CD8-positive, alpha-beta memory T cell (primary cell): ENCODE measurements at regions not wholly inside any gene's neighbourhood (a gene's known extent, or its start where the extent isn't known, plus 50 kb on each side); places are given as distances from the start of the nearest gene placed in this dataset.

Experiments used
- CTCF ChIA-PET: fragments of 350-600 bp; sonication (Branson Sonifier 250); formaldehyde crosslinking; loops from one replicate; lab custom pipeline; 2021; ENCODE audit warnings: antibody characterized with exemption; lab: Charles Lee
- POLR2A ChIA-PET: fragments of 350-600 bp; sonication (Branson Sonifier 250); formaldehyde crosslinking; loops from one replicate; lab custom pipeline; 2021; ENCODE audit warnings: antibody characterized with exemption; lab: Charles Lee
- DNase-seq, 5 donors: peaks; one replicate each; pipeline versions ENCODE4 v3.0.0 to v3.0.0-alpha.2; 2020 to 2022; ENCODE audit warnings: mixed read lengths in 1 of 5
- H3K27ac ChIP-seq: one replicate; pipeline ENCODE4 v1.7.0; 2013; ENCODE audit warnings: low read depth, mild to moderate bottlenecking, low read length, moderate library complexity
- H3K27me3 ChIP-seq: 2 replicates; pipeline ENCODE4 v1.7.0; 2013; ENCODE audit warnings: low read length, mild to moderate bottlenecking; ENCODE audit not compliant: insufficient read depth, poor library complexity, severe bottlenecking
- H3K36me3 ChIP-seq: 2 replicates; pipeline ENCODE4 v1.7.0; 2013; ENCODE audit warnings: mild to moderate bottlenecking, low read length, moderate library complexity; ENCODE audit not compliant: insufficient read depth
- H3K4me1 ChIP-seq: 2 replicates; pipeline ENCODE4 v1.7.0; 2013; ENCODE audit warnings: mild to moderate bottlenecking, low read length, moderate library complexity; ENCODE audit not compliant: insufficient read depth
- H3K4me3 ChIP-seq: 2 replicates; pipeline ENCODE4 v1.7.0; 2013; ENCODE audit warnings: mild to moderate bottlenecking, low read length
- H3K9me3 ChIP-seq: 2 replicates; pipeline ENCODE4 v1.7.0; 2013; ENCODE audit warnings: mild to moderate bottlenecking, low read length
- H3K27ac Mint-ChIP-seq, 8 donors: one replicate each; pipeline ENCODE4 v1.8.0; 2020 to 2021; ENCODE audit warnings: mixed read lengths in 8 of 8, mild to moderate bottlenecking in 6 of 8, inconsistent platforms in 3 of 8, moderate library complexity in 3 of 8
- H3K27me3 Mint-ChIP-seq, 2 donors: one replicate each; pipeline ENCODE4 v1.8.0; 2020 to 2021; ENCODE audit warnings: mixed read lengths in 2 of 2, mild to moderate bottlenecking in 1 of 2, moderate library complexity in 1 of 2
- H3K36me3 Mint-ChIP-seq, 3 donors: one replicate each; pipeline ENCODE4 v1.8.0; 2020 to 2021; ENCODE audit warnings: mixed read lengths in 3 of 3, inconsistent platforms in 1 of 3, mild to moderate bottlenecking in 1 of 3
- H3K4me1 Mint-ChIP-seq, 3 donors: one replicate each; pipeline ENCODE4 v1.8.0; 2020 to 2021; ENCODE audit warnings: mixed read lengths in 3 of 3, inconsistent platforms in 1 of 3, mild to moderate bottlenecking in 1 of 3
- H3K4me3 Mint-ChIP-seq, 7 donors: one replicate each; pipeline ENCODE4 v1.8.0; 2020 to 2021; ENCODE audit warnings: mixed read lengths in 7 of 7, mild to moderate bottlenecking in 6 of 7, moderate library complexity in 4 of 7, inconsistent platforms in 2 of 7
- H3K9me3 Mint-ChIP-seq, 5 donors: one replicate each; pipeline ENCODE4 v1.8.0; 2020 to 2022; ENCODE audit warnings: mixed read lengths in 5 of 5, mild to moderate bottlenecking in 3 of 5, moderate library complexity in 2 of 5, inconsistent platforms in 1 of 5

DNA sequence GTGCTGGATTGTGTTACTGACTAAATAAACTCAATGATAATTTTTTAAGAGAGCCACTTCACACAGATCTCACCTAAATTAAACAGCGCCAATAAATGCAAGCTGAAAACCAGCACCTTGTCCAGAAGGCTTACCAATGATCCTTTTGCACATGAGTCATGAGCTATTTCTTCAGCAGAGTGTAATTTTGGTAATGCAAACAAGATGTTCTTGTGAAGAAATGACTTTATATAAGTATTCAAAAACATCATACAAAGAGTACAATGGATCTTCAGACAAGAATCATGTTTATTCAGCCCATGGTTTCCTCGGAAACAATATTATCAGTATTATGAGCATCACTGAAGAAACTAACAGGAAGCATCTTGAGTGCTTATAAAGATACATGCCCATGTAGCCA is 263.8 kb upstream of the UBE2E2 start:
- Mint-ChIP-seq H3K27me3 (no peaks in the 10 kb centered on the region), H3K36me3 (no peaks in the 10 kb centered on the region), H3K9me3 (peaks cover 0 to 11% (median 1%) of the 10 kb centered on the region in 5 donors), H3K27ac (no peak overlapping the region), H3K4me1 (no peaks in the 10 kb centered on the region), H3K4me3 (no peak overlapping the region)
- ChIA-PET CTCF (no interaction called here), POLR2A (no interaction called here)
- H3K9me3 ChIP-seq = no peaks in the 10 kb centered on the region
- H3K27ac ChIP-seq = no peak overlapping the region
- H3K27me3 ChIP-seq = no peaks in the 10 kb centered on the region
- no peak for DNase-seq
- no peaks in the 10 kb centered on the region for H3K4me1 ChIP-seq
- no peaks in the 10 kb centered on the region for H3K36me3 ChIP-seq
- no peak overlapping the region for H3K4me3 ChIP-seq

DNA sequence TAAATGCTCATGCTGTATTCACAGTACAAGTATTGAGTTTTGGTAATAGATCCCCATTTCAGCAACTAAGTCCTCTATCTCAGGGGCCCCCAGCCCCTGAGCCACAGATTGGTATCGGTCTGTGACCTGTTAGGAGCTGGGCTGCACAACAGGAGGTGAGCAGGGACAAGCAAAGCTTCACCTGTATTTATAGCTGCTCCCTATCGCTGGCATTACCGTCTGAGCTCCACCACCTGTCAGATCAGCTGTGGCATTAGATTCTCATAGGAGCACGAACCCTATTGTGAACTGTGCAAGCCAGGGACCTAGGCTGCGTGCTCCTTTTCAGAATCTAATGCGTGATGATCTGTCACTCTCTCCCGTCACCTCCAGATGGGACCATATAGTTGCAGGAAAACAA is 262.8 kb upstream of the UBE2E2 start:
- no peaks in the 10 kb centered on the region for H3K36me3 Mint-ChIP-seq
- CTCF ChIA-PET = no interaction called here
- no peaks in the 10 kb centered on the region for H3K4me1 Mint-ChIP-seq
- Histone ChIP-seq H3K27ac (no peak overlapping the region), H3K27me3 (no peaks in the 10 kb centered on the region), H3K4me3 (no peak overlapping the region), H3K4me1 (no peaks in the 10 kb centered on the region), H3K9me3 (no peaks in the 10 kb centered on the region), H3K36me3 (no peaks in the 10 kb centered on the region)
- no peak overlapping the region for H3K27ac Mint-ChIP-seq
- no peak for DNase-seq
- no peaks in the 10 kb centered on the region for H3K27me3 Mint-ChIP-seq
- POLR2A ChIA-PET = no interaction called here
- peaks cover 0 to 11% (median 1%) of the 10 kb centered on the region in 5 donors for H3K9me3 Mint-ChIP-seq
- H3K4me3 Mint-ChIP-seq = no peak overlapping the region

DNA sequence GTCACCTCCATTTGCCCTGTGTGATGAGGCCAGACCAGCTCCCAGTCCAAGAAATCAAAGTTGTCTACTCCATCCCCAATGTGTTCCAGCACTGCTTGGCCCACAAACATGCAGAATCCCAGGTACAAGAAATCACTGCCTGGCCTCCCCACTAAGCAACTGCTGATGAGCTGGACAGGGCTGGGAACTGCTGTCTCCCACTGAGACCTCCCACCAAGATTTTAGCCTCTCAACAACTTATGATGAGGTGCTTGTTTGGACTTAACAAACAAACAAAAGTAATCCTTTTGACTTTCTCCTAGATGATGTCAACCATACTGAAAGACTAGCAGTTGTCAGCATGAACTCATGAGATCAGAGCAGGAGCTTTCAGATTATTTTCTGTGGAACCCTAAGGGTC is 260.1 kb upstream of the UBE2E2 start:
- Mint-ChIP-seq H3K27me3 (no peaks in the 10 kb centered on the region), H3K9me3 (peaks cover 0 to 11% (median 2%) of the 10 kb centered on the region in 5 donors), H3K27ac (no peak overlapping the region), H3K36me3 (no peaks in the 10 kb centered on the region), H3K4me1 (no peaks in the 10 kb centered on the region), H3K4me3 (no peak overlapping the region)
- POLR2A ChIA-PET = no interaction called here
- H3K36me3 ChIP-seq = no peaks in the 10 kb centered on the region
- H3K27ac ChIP-seq = no peak overlapping the region
- H3K4me3 ChIP-seq = no peak overlapping the region
- H3K27me3 ChIP-seq = no peaks in the 10 kb centered on the region
- H3K9me3 ChIP-seq = no peaks in the 10 kb centered on the region
- no peaks in the 10 kb centered on the region for H3K4me1 ChIP-seq
- CTCF ChIA-PET = no interaction called here
- DNase-seq = no peak

DNA sequence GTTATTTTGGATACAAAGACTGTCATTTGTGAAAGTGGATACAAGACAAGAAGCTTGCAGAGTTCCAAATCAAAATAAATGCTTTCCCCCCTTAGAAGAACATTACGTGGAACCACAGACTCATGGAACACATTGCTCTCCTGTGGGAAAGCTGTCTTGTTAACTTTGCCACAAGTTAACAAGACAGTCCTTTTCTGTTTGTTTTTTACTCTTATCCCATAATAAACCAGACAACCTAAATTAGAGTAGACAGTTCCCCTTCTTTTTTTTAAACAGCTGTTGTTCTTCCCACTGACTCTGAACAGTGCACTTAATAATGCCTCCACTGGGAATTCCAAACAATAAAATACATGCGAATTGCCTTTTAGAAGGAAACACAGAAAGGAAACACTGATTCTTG is 255.3 kb upstream of the UBE2E2 start:
- no peaks in the 10 kb centered on the region for H3K9me3 ChIP-seq
- peaks cover 0 to 8% (median under 1%) of the 10 kb centered on the region in 5 donors for H3K9me3 Mint-ChIP-seq
- H3K4me1 ChIP-seq = no peaks in the 10 kb centered on the region
- no peak overlapping the region for H3K4me3 Mint-ChIP-seq
- no peaks in the 10 kb centered on the region for H3K27me3 ChIP-seq
- no peak overlapping the region for H3K4me3 ChIP-seq
- H3K36me3 Mint-ChIP-seq = no peaks in the 10 kb centered on the region
- no peak overlapping the region for H3K27ac ChIP-seq
- no peaks in the 10 kb centered on the region for H3K36me3 ChIP-seq
- no peaks in the 10 kb centered on the region for H3K27me3 Mint-ChIP-seq
- DNase-seq = no peak
- H3K4me1 Mint-ChIP-seq = no peaks in the 10 kb centered on the region
- no peak overlapping the region for H3K27ac Mint-ChIP-seq
- POLR2A ChIA-PET = no interaction called here
- CTCF ChIA-PET = no interaction called here

DNA sequence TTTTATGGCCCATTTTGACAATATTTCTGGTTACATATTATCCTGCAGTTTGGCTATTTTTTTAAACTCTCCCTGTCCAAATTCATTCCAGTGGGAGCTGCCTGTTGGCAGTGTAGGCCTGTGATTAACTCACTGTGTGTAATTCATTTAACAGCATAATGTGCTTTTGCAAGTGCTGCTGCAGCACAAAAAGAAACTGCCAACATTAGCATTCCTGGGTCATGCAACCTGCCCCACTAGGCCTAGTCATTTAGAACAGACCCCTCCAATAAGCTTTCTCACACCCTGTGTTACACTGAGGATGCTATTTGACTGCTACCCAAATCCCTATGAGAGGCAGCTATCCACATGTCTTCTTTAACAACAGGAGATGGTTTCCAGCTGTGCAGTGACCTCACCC is 251.2 kb upstream of the UBE2E2 start:
- POLR2A ChIA-PET = no interaction called here
- Mint-ChIP-seq H3K4me1 (no peaks in the 10 kb centered on the region), H3K9me3 (peaks cover 0 to 8% (median 4%) of the 10 kb centered on the region in 5 donors), H3K36me3 (no peaks in the 10 kb centered on the region), H3K27me3 (peaks cover 0 to 3% of the 10 kb centered on the region in 2 donors), H3K27ac (no peak overlapping the region), H3K4me3 (no peak overlapping the region)
- Histone ChIP-seq H3K4me1 (no peaks in the 10 kb centered on the region), H3K36me3 (no peaks in the 10 kb centered on the region), H3K27me3 (no peaks in the 10 kb centered on the region), H3K4me3 (no peak overlapping the region), H3K27ac (no peak overlapping the region), H3K9me3 (no peaks in the 10 kb centered on the region)
- CTCF ChIA-PET = no interaction called here
- no peak for DNase-seq

DNA sequence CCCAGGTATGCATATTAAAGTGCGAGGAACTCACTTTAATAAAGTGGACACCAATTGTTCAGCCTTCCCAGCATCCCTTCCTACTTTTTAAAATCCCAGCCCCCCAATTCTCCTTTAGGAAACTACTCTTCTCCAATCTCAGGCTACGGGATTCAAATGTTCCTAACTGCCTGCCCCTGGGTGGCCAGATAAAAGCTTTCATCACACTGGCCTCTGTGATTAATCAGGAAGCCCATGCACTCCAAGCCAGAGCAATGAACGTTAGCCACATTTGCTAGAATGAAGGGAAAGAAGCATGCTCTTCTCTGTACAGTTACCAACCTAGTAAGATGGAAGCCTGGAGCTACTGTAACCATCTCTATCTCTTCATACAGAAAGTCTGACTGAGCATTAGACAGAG is 250.3 kb upstream of the UBE2E2 start:
- POLR2A ChIA-PET = no interaction called here
- peaks cover 0 to 10% (median 4%) of the 10 kb centered on the region in 5 donors for H3K9me3 Mint-ChIP-seq
- CTCF ChIA-PET = no interaction called here

DNA sequence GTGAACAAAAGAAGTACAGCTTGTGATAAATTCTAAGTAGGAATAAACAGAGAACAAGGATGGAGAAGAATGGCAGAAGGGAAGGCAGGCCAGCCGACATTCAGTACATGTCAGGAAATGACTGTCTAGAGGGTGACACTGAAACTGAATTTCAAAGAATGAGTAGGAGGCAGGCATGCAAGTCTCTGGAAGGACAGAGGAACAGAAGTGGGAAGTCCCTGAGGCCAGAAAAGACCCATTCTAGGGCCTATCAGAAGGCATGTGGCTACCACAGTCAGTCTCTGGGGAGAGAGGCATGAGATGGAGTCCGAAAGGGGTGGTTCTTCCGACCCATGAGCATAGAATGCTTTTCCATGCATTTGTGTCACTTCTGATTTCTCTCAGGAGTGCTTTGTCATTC is 243.5 kb upstream of the UBE2E2 start:
- no peaks in the 10 kb centered on the region for H3K9me3 ChIP-seq
- H3K4me3 ChIP-seq = no peak overlapping the region
- POLR2A ChIA-PET = no interaction called here
- no peaks in the 10 kb centered on the region for H3K27me3 ChIP-seq
- H3K36me3 ChIP-seq = no peaks in the 10 kb centered on the region
- H3K27ac Mint-ChIP-seq = no peak overlapping the region
- no peaks in the 10 kb centered on the region for H3K4me1 ChIP-seq
- no peak overlapping the region for H3K27ac ChIP-seq
- H3K27me3 Mint-ChIP-seq = no peaks in the 10 kb centered on the region
- H3K9me3 Mint-ChIP-seq = peaks cover 0 to 11% (median 0%) of the 10 kb centered on the region in 5 donors
- H3K4me1 Mint-ChIP-seq = no peaks in the 10 kb centered on the region
- DNase-seq = no peak
- CTCF ChIA-PET = no interaction called here
- H3K36me3 Mint-ChIP-seq = no peaks in the 10 kb centered on the region
- no peak overlapping the region for H3K4me3 Mint-ChIP-seq

More for the DNA sequence above, 250.3 kb upstream of the UBE2E2 start:
- H3K27ac ChIP-seq = no peak overlapping the region
- no peak overlapping the region for H3K4me3 Mint-ChIP-seq
- no peaks in the 10 kb centered on the region for H3K4me1 Mint-ChIP-seq
- no peak overlapping the region for H3K4me3 ChIP-seq
- no peaks in the 10 kb centered on the region for H3K4me1 ChIP-seq
- peak overlapping the region in 1 of 8 donors; percentile 23 for H3K27ac Mint-ChIP-seq
- H3K36me3 Mint-ChIP-seq = no peaks in the 10 kb centered on the region
- no peaks in the 10 kb centered on the region for H3K36me3 ChIP-seq
- H3K27me3 ChIP-seq = no peaks in the 10 kb centered on the region
- peaks cover 0 to 3% of the 10 kb centered on the region in 2 donors for H3K27me3 Mint-ChIP-seq
- DNase-seq = no peak
- no peaks in the 10 kb centered on the region for H3K9me3 ChIP-seq

DNA sequence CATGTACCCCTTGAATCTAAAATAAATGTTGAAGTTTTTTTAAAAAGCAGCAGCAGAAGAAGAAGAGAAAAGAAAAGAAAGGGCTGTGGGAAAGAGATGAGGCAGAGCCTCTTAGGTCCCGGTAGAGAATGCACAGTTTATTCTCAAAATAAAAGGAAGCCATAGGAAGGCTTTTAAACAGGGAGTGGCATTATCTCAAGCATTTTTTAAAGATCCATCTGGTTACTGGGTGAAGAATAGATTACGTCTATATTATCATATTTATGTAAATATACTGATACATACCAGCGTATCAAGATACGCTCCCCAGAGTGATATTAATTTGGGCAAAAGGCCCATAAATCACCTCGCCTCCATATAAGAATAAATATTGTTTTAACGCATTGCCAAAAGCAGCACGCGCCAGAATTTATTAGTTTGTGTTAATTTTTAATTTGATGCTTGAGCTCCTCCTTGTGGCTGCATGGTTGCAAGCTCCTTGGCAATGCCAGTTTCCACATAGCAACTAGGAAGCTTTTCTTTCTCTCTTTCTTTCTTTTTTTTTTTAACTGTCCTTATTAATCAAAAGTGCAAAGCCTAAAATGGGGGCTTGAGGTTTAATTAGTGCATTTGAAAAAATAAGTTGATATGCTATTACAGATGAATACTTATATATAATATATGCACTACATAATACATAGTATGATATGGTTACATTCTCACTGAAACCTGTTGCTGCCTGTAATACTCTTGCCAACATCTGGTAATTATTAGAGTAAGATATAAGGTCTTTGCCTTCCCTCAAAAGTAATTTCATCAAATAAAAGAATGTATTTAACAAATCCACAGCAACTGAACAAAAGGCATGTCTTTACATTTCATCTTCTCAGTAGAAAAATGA is 242.8 kb upstream of the UBE2E2 start:
- Mint-ChIP-seq H3K4me3 (no peak overlapping the region), H3K27ac (no peak overlapping the region), H3K4me1 (no peaks in the 10 kb centered on the region), H3K36me3 (no peaks in the 10 kb centered on the region), H3K9me3 (peaks cover 0 to 11% (median 0%) of the 10 kb centered on the region in 5 donors), H3K27me3 (no peaks in the 10 kb centered on the region)
- ChIA-PET POLR2A (no interaction called here), CTCF (no interaction called here)
- Histone ChIP-seq H3K4me1 (no peaks in the 10 kb centered on the region), H3K4me3 (no peak overlapping the region), H3K36me3 (no peaks in the 10 kb centered on the region), H3K27me3 (no peaks in the 10 kb centered on the region), H3K27ac (no peak overlapping the region), H3K9me3 (no peaks in the 10 kb centered on the region)
- no peak for DNase-seq
